Skeletal muscle tissue (tissue), 3 donors: ENCODE measurements at regions not wholly inside any gene's neighbourhood (a gene's known extent, or its start where the extent isn't known, plus 50 kb on each side); places are given as distances from the start of the nearest gene placed in this dataset.

Experiments used
- H3K27ac ChIP-seq: one replicate; pipeline ENCODE4 v1.7.0; 2013; ENCODE audit warnings: mild to moderate bottlenecking, low read depth, low read length, inconsistent platforms
- H3K27me3 ChIP-seq, 3 donors: one replicate each; pipeline ENCODE4 v1.7.0; 2013; ENCODE audit warnings: low read length in 3 of 3; ENCODE audit not compliant: control insufficient read depth in 3 of 3, insufficient read depth in 3 of 3
- H3K36me3 ChIP-seq, 3 donors: one replicate each; pipeline ENCODE4 v1.7.0; 2013; ENCODE audit warnings: low read length in 3 of 3; ENCODE audit not compliant: control insufficient read depth in 3 of 3, insufficient read depth in 3 of 3
- H3K4me1 ChIP-seq, 3 donors: one replicate each; pipeline ENCODE4 v1.7.0; 2013; ENCODE audit warnings: low read length in 3 of 3, mild to moderate bottlenecking in 3 of 3; ENCODE audit not compliant: control insufficient read depth in 3 of 3, insufficient read depth in 3 of 3
- H3K4me3 ChIP-seq, 3 donors: one replicate each; pipeline ENCODE4 v1.7.0; 2013; ENCODE audit warnings: low read length in 3 of 3
- H3K9ac ChIP-seq, 3 donors: one replicate each; pipeline ENCODE4 v1.7.0; 2013; ENCODE audit warnings: low read length in 3 of 3, mild to moderate bottlenecking in 3 of 3, moderate library complexity in 2 of 3, low read depth in 1 of 3
- H3K9me3 ChIP-seq, 3 donors: one replicate each; pipeline ENCODE4 v1.7.0; 2013; ENCODE audit warnings: low read length in 3 of 3; ENCODE audit not compliant: control insufficient read depth in 3 of 3
- donor health status: Osteomylitis.

- H3K27me3 ChIP-seq: peaks cover 0 to 8% (median 6%) of the 10 kb centered on the region in 3 donors
Measured at GRCh38 chr2:120650022-120650644, 85.5 kb upstream of the GLI2 start.

GRCh38 chr2:120651818-120652217 lies 83.8 kb upstream of the GLI2 start:
- no peak overlapping the region for H3K4me3 ChIP-seq
- no peak overlapping the region for H3K9ac ChIP-seq
- H3K9me3 ChIP-seq: peaks cover 2 to 5% (median 4%) of the 10 kb centered on the region in 3 donors
- no peaks in the 10 kb centered on the region for H3K36me3 ChIP-seq
- H3K27ac ChIP-seq: no peak overlapping the region
- H3K27me3 ChIP-seq: peaks cover 0 to 10% (median 8%) of the 10 kb centered on the region in 3 donors
- no peaks in the 10 kb centered on the region for H3K4me1 ChIP-seq

More at GRCh38 chr2:120650022-120650644, 85.5 kb upstream of the GLI2 start:
- Histone ChIP-seq H3K27ac (no peak overlapping the region), H3K4me3 (no peak overlapping the region), H3K36me3 (no peaks in the 10 kb centered on the region), H3K9me3 (peaks cover 2 to 5% (median 4%) of the 10 kb centered on the region in 3 donors), H3K9ac (no peak overlapping the region), H3K4me1 (no peaks in the 10 kb centered on the region)

- Histone ChIP-seq H3K9me3 (peaks cover 2 to 5% (median 4%) of the 10 kb centered on the region in 3 donors), H3K27me3 (peaks cover 0 to 10% (median 8%) of the 10 kb centered on the region in 3 donors), H3K4me3 (no peak overlapping the region), H3K4me1 (no peaks in the 10 kb centered on the region), H3K9ac (no peak overlapping the region), H3K27ac (no peak overlapping the region), H3K36me3 (no peaks in the 10 kb centered on the region)
Measured at GRCh38 chr2:120653046-120653445, 82.6 kb upstream of the GLI2 start.

DNA sequence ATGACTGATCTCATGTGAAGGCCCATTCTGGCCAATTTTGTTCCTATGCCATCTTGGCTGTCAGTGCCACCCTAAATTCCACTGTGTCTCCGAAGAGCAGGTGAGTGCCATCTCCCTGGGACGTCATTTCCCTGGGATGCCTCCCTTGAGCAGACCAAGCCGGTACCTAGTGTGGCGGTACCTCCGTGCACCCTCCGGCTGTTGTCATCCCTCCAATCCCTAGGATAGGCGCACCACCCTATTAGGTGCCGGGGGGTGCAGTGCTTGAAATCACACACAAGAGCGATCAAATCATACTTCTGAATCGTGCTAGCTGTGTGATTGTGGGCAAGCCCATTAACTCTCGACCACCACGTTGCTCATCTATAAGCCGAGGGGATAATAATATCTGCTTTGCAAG lies 81.8 kb upstream of the GLI2 start:
- no peak overlapping the region for H3K4me3 ChIP-seq
- H3K27me3 ChIP-seq: peaks cover 0 to 10% (median 8%) of the 10 kb centered on the region in 3 donors
- no peaks in the 10 kb centered on the region for H3K4me1 ChIP-seq
- no peak overlapping the region for H3K9ac ChIP-seq
- no peak overlapping the region for H3K27ac ChIP-seq
- H3K36me3 ChIP-seq: no peaks in the 10 kb centered on the region
- peaks cover 2 to 5% (median 4%) of the 10 kb centered on the region in 3 donors for H3K9me3 ChIP-seq

DNA sequence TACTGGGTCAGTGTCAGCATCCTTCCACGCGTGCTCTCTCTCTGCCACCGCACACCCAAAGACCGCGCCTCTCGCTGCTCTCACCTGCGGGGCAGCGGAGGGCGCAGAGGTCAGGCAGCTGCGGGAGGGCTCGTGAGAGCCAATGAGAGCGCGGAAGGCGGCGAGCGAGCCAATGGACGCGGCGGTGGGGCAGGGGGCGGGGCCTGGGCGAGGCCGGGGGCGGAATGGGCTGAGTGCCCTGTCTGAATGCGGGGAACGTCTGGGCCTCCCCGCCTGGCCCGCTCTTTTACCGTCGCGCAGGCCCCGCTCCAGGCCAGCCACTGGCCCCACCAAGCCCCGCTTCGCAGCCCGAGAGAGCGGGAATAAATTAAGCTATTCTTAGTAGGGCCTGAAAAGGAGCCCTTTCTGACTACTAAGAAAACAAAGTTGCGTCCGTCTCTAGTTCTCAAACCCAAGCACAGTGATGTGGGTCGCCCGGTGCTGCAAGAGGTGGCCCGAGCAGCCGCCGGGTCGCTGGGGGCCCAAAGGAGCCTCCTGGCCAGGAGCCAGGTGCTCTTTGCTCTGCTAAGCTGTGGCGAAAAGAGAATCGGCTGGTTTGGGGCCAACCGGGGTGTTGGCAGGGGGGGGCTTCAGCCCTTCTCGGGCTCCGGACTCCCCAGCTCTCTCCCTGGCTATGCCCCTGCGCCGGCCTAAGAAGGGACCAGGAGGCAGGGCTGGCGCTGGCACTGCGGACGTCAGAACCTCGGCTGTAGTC lies 81.1 kb upstream of the GLI2 start:
- H3K4me1 ChIP-seq: no peaks in the 10 kb centered on the region
- no peak overlapping the region for H3K9ac ChIP-seq
- no peak overlapping the region for H3K4me3 ChIP-seq
- H3K27me3 ChIP-seq: peaks cover 0 to 13% (median 8%) of the 10 kb centered on the region in 3 donors
- peaks cover 2 to 5% (median 4%) of the 10 kb centered on the region in 3 donors for H3K9me3 ChIP-seq
- no peaks in the 10 kb centered on the region for H3K36me3 ChIP-seq
- H3K27ac ChIP-seq: no peak overlapping the region

GRCh38 chr2:120656273-120656950 lies 79.3 kb upstream of the GLI2 start:
- Histone ChIP-seq H3K4me1 (peaks cover 1 to 7% (median 6%) of the 10 kb centered on the region in 3 donors), H3K4me3 (no peak overlapping the region), H3K9me3 (peaks cover 0 to 5% (median 0%) of the 10 kb centered on the region in 3 donors), H3K27me3 (peaks cover 0 to 19% (median 8%) of the 10 kb centered on the region in 3 donors), H3K36me3 (no peaks in the 10 kb centered on the region), H3K9ac (no peak overlapping the region), H3K27ac (no peak overlapping the region)

- Histone ChIP-seq H3K4me1 (peaks cover 5 to 10% (median 9%) of the 10 kb centered on the region in 3 donors), H3K9me3 (no peaks in the 10 kb centered on the region), H3K9ac (no peak overlapping the region), H3K36me3 (no peaks in the 10 kb centered on the region), H3K4me3 (no peak overlapping the region), H3K27ac (no peak overlapping the region), H3K27me3 (peaks cover 4 to 26% (median 13%) of the 10 kb centered on the region in 3 donors)
Measured at GRCh38 chr2:120658042-120658769, 77.5 kb upstream of the GLI2 start.

DNA sequence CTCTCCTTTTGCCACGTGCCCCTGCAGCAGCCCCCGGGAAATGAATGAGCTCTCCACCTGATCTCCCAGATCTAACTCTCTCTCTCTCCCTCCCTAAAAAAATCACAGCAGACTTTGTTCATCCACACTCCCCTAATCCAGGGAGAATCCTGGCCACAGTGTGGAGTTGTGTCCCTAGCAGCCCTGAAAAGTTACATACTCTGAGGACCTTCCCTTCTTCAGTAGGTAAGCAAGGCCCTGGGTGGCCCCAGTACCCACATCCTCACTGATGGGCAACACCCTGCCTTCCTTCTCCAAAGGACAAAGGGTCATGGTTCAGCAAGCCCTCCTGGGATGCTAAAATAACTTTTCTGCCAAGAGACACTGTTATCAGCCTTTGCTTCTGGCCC lies 76.9 kb upstream of the GLI2 start:
- Histone ChIP-seq H3K4me1 (peaks cover 5 to 10% (median 9%) of the 10 kb centered on the region in 3 donors), H3K9ac (no peak overlapping the region), H3K27ac (no peak overlapping the region), H3K4me3 (no peak overlapping the region), H3K36me3 (no peaks in the 10 kb centered on the region), H3K9me3 (no peaks in the 10 kb centered on the region), H3K27me3 (peaks cover 4 to 25% (median 13%) of the 10 kb centered on the region in 3 donors)

GRCh38 chr2:120659275-120659977 lies 76.2 kb upstream of the GLI2 start:
- no peak overlapping the region for H3K4me3 ChIP-seq
- H3K36me3 ChIP-seq: no peaks in the 10 kb centered on the region
- no peak overlapping the region for H3K27ac ChIP-seq
- peaks cover 4 to 21% (median 7%) of the 10 kb centered on the region in 3 donors for H3K27me3 ChIP-seq
- no peak overlapping the region for H3K9ac ChIP-seq
- no peaks in the 10 kb centered on the region for H3K9me3 ChIP-seq
- peaks cover 5 to 10% (median 9%) of the 10 kb centered on the region in 3 donors for H3K4me1 ChIP-seq
